IPS-18c (cell line): ENCODE measurements at regions not wholly inside any gene's neighbourhood (a gene's known extent, or its start where the extent isn't known, plus 50 kb on each side); places are given as distances from the start of the nearest gene placed in this dataset.
"Not testable (repeated sequence)": the region's sequence is repeated elsewhere in the genome, so short reads cannot be mapped to it uniquely, and the experiment has no call there.

ENCODE experiments used
- H3K4me3 ChIP-seq: 2 replicates; pipeline ENCODE4 v1.7.0; 2013; ENCODE audit warnings: low read depth, mild to moderate bottlenecking, low read length, moderate library complexity; ENCODE audit not compliant: insufficient read depth
- H3K9me3 ChIP-seq: one replicate; pipeline ENCODE4 v1.6.1; 2013; ENCODE audit warnings: mild to moderate bottlenecking, low read length, moderate library complexity; ENCODE audit not compliant: control insufficient read depth, insufficient read depth

GRCh38 chr19:20273376-20273775, 106.4 kb downstream of the ZNF486 start:
- no peak overlapping the region for H3K4me3 ChIP-seq

GRCh38 chr19:20272627-20273010, 105.6 kb downstream of the ZNF486 start:
- H3K9me3 ChIP-seq, H3K4me3 ChIP-seq: not testable (repeated sequence)

More at GRCh38 chr19:20273376-20273775, 106.4 kb downstream of the ZNF486 start:
- no peaks in the 10 kb centered on the region for H3K9me3 ChIP-seq

DNA sequence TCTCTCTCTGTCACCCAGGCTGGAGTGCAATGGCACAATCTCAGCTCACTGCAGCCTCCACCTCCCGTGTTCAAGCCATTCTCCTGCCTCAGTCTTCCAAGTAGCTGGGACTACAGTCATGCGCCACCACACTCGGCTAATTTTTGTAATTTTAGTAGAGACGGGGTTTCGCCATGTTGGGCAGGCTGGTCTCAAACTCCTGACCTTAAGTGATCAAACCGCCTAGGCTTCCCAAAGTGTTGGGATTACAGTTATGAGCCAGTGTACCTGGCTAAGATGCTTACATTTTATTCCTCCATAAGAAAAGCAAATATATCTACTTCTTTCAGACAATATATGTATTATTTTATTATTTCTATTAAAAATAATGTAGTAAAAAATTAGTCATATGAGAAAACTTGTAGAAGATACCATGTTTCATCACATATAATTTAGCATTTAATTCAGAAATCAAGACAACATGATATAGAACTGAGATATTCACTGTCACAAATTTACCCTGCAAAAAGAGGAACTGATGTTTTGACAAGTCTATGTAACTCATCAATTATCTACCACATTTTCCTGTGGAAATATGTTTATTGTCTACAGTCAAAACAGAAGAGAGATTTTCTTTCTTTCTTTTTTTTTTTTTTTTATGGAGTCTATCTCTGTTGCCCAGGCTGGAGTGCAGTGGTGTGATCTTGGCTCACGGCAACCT, 105.1 kb downstream of the ZNF486 start:
- H3K9me3 ChIP-seq, H3K4me3 ChIP-seq: not testable (repeated sequence)

GRCh38 chr19:20271215-20271926, 104.4 kb downstream of the ZNF486 start:
- Histone ChIP-seq H3K4me3 (no peak overlapping the region), H3K9me3 (no peaks in the 10 kb centered on the region)

DNA sequence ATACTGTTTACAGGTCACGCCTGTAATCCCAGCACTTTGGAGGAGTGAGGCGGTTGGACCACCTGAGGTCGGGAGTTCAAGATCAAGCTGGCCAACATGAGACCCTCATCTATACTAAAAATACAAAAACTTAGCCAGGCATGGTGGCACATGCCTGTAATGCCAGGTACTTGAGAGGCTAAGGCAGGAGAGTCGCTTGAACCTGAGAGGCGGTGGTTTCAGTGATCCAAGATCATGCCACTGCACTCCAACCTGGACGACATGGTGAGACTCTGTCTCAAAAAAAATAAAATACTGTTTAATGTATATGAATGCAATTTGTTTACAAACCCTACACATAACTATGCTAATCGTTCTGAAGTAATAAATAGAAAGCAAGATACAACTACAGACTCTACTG, 102.4 kb downstream of the ZNF486 start:
- Histone ChIP-seq H3K9me3 (no peaks in the 10 kb centered on the region), H3K4me3 (no peak overlapping the region)

DNA sequence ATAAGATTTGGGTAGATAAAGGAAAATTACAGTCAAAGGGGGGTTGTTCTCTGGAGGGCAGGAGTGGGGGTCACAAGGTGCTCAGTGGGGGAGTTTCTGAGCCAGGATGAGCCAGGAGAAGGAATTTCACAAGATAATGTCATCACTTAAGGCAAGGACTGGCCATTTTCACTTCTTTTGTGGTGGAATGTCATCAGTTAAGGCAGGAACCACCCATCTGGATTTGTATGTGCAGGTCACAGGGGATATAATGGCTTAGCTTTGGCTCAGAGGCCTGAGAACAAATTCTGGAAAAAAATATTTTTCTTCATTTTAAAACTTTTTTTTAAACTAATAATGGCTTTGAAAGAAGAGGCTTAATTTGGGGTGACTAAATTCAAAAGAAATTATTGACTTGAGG, 94.5 kb downstream of the ZNF486 start:
- not testable (repeated sequence) for H3K9me3 ChIP-seq, H3K4me3 ChIP-seq

DNA sequence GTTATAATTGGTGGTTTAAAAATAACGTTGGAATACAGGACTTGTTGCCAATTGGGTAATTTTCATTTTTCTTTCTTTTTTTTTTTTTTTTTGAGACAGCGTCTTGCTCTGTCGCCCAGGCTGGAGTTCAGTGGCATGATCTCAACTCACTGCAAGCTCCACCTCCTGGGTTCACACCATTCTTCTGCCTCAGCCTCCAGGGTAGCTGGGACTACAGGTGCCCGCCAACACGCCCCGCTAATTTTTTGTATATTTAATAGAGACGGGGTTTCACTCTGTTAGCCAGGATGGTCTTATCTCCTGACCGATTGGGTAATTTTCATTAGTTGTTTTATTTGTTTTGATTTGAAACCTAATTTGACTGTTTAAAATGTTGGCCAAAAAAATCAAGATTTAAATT, 93.7 kb downstream of the ZNF486 start:
- not testable (repeated sequence) for H3K9me3 ChIP-seq, H3K4me3 ChIP-seq

GRCh38 chr19:20259615-20260014, 92.6 kb downstream of the ZNF486 start:
- H3K4me3 ChIP-seq: no peak overlapping the region
- peaks cover 2% of the 10 kb centered on the region for H3K9me3 ChIP-seq

DNA sequence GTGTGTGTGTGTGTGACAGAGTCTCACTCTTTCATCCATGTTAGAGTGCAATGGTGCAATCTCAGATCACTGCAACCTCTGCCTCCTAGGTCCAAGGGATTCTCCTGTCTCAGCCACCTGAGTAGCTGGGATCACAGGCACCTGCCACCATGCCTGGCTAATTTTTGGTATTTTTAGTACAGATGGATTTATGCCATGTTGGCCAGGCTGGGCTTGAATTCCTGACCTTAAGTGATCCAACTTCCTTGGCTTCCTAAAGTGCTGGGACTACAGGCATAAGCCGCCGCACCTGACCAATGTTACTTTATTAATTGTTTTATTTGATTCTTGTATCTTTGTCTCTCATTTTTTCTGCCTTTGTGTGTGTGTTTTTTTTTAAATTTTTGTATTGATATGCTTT, 89.6 kb downstream of the ZNF486 start:
- no peaks in the 10 kb centered on the region for H3K9me3 ChIP-seq
- no peak overlapping the region for H3K4me3 ChIP-seq

- no peaks in the 10 kb centered on the region for H3K9me3 ChIP-seq
These were observed 87.1 kb downstream of the ZNF486 start for GRCh38 chr19:20254121-20254520.

DNA sequence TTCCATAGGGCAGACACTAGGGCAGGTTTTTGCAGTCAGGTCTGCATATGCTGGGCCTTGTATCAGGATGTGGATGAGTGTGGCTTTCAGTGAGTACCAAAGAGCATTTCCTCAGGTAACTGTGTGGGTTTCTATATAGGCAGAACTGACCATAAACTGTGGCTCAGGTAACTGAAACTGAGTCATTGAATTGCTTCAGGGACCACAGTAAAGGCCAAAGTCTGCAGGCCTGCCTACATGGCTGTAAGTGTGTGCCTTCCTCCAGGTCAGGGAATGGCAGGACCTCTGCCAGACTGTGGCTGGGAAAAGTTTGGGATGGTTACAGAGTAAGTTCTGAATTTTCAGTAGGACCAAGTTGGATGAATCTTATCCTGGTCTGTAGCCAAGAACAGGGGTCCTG, 85.6 kb downstream of the ZNF486 start:
- H3K9me3 ChIP-seq: no peaks in the 10 kb centered on the region
- no peak overlapping the region for H3K4me3 ChIP-seq

More at GRCh38 chr19:20254121-20254520, 87.1 kb downstream of the ZNF486 start:
- H3K4me3 ChIP-seq: no peak overlapping the region

GRCh38 chr19:20250627-20251026, 83.6 kb downstream of the ZNF486 start:
- Histone ChIP-seq H3K4me3 (no peak overlapping the region), H3K9me3 (no peaks in the 10 kb centered on the region)

GRCh38 chr19:20250121-20250520, 83.1 kb downstream of the ZNF486 start:
- Histone ChIP-seq H3K4me3 (no peak overlapping the region), H3K9me3 (no peaks in the 10 kb centered on the region)
